IMR-90 (cell line): ENCODE measurements at regions not wholly inside any gene's neighbourhood (a gene's known extent, or its start where the extent isn't known, plus 50 kb on each side); places are given as distances from the start of the nearest gene placed in this dataset.

Source experiments
- ATAC-seq: fragments of 200-7000 bp; cut with Tn5 transposase; 2 replicates; pipeline ENCODE4 v1.9.1; 2020; ENCODE audit warnings: low read depth, mild to moderate bottlenecking, moderate library complexity
- BruUV-seq: library from RNA; stranded (reverse); fragments of 400-500 nt; replicated peaks from 2 replicates; lab custom pipeline; 2021; lab: Mats Ljungman, UMichigan
- CTCF ChIA-PET: fragments of 300-600 bp; formaldehyde crosslinking; extraction: SDS; loops from one replicate; lab custom pipeline; 2021; ENCODE audit warnings: antibody characterized with exemption; lab: Yijun Ruan, JAX
- POLR2A ChIA-PET: fragments of 300-600 bp; sonication (Branson Sonifier 250); formaldehyde crosslinking; loops from one replicate; lab custom pipeline; 2022; ENCODE audit warnings: antibody characterized with exemption; ENCODE audit not compliant: unreplicated experiment; lab: Charles Lee
- DNase-seq: peaks from one replicate; pipeline ENCODE4 v3.0.0; 2013
- H2AFZ ChIP-seq: replicated peaks from 2 replicates; pipeline ENCODE3; 2013; ENCODE audit warnings: low read length, mild to moderate bottlenecking; ENCODE audit not compliant: poor library complexity
- H2AK5ac ChIP-seq: 2 replicates; pipeline ENCODE4 v1.6.1; 2013; ENCODE audit warnings: low read depth, low read length, inconsistent platforms
- H2AK9ac ChIP-seq: replicated peaks from 2 replicates; pipeline ENCODE3; 2013; ENCODE audit warnings: mild to moderate bottlenecking, low read depth, low read length, moderate library complexity; ENCODE audit not compliant: poor library complexity
- H2BK120ac ChIP-seq: 2 replicates; pipeline ENCODE4 v1.6.1; 2013; ENCODE audit warnings: low read depth, low read length, inconsistent platforms
- H2BK15ac ChIP-seq: 3 replicates; pipeline ENCODE4 v1.6.1; 2013; ENCODE audit warnings: low read depth, low read length, inconsistent platforms
- H2BK20ac ChIP-seq: 2 replicates; pipeline ENCODE4 v1.6.1; 2013; ENCODE audit warnings: low read depth, mild to moderate bottlenecking, inconsistent platforms, low read length, moderate library complexity
- H2BK5ac ChIP-seq: 2 replicates; pipeline ENCODE4 v1.6.1; 2013; ENCODE audit warnings: mild to moderate bottlenecking, low read depth, low read length, inconsistent platforms; ENCODE audit not compliant: poor library complexity, severe bottlenecking
- H3K14ac ChIP-seq: replicated peaks from 2 replicates; pipeline ENCODE4 v1.6.1; 2013; ENCODE audit warnings: low read depth, low read length, inconsistent platforms
- H3K18ac ChIP-seq: 2 replicates; pipeline ENCODE4 v1.6.1; 2013; ENCODE audit warnings: low read depth, low read length, control low read depth
- H3K23ac ChIP-seq: 2 replicates; pipeline ENCODE4 v1.6.1; 2013; ENCODE audit warnings: low read depth, low read length, inconsistent platforms
- H3K27ac ChIP-seq: 2 replicates; pipeline ENCODE4 v1.5.1; 2013; ENCODE audit warnings: mild to moderate bottlenecking, control low read depth, low read length; ENCODE audit not compliant: insufficient read depth
- H3K27me3 ChIP-seq: 2 replicates; pipeline ENCODE4 v1.6.1; 2013; ENCODE audit warnings: low read length; ENCODE audit not compliant: control insufficient read depth, insufficient read depth
- H3K36me3 ChIP-seq: 2 replicates; pipeline ENCODE4 v1.6.1; 2013; ENCODE audit warnings: low read length, mixed read lengths; ENCODE audit not compliant: control insufficient read depth, insufficient read depth
- H3K4ac ChIP-seq: 2 replicates; pipeline ENCODE4 v1.6.1; 2013; ENCODE audit warnings: low read depth, low read length, inconsistent platforms
- H3K4me1 ChIP-seq: 2 replicates; pipeline ENCODE4 v1.6.1; 2013; ENCODE audit warnings: low read length, mixed read lengths; ENCODE audit not compliant: control insufficient read depth, insufficient read depth
- H3K4me2 ChIP-seq: 2 replicates; pipeline ENCODE4 v1.6.1; 2013; ENCODE audit warnings: low read depth, mild to moderate bottlenecking, control low read depth, low read length, moderate library complexity
- H3K4me3 ChIP-seq: 2 replicates; pipeline ENCODE4 v1.5.1; 2013; ENCODE audit warnings: low read depth, mild to moderate bottlenecking, control low read depth, low read length, moderate library complexity; ENCODE audit not compliant: insufficient read depth
- H3K56ac ChIP-seq: 2 replicates; pipeline ENCODE4 v1.6.1; 2013; ENCODE audit warnings: low read length, inconsistent platforms; ENCODE audit not compliant: insufficient read depth; ENCODE audit errors: extremely low read depth
- H3K79me1 ChIP-seq, 2 experiments: 2 replicates each; pipeline ENCODE4 v1.6.1; 2013; ENCODE audit warnings: low read length in 2 of 2, inconsistent platforms in 1 of 2, low read depth in 1 of 2
- H3K9ac ChIP-seq: 2 replicates; pipeline ENCODE4 v1.6.1; 2013; ENCODE audit warnings: low read depth, low read length, control low read depth
- H3K9me1 ChIP-seq: 2 replicates; pipeline ENCODE4 v1.6.1; 2013; ENCODE audit warnings: low read length, inconsistent platforms; ENCODE audit not compliant: insufficient read depth
- H3K9me3 ChIP-seq: 2 replicates; pipeline ENCODE4 v1.6.1; 2013; ENCODE audit warnings: low read length; ENCODE audit not compliant: control insufficient read depth, insufficient read depth
- H4K20me1 ChIP-seq: 2 replicates; pipeline ENCODE4 v1.6.1; 2013; ENCODE audit warnings: low read length, inconsistent platforms; ENCODE audit not compliant: insufficient read depth
- H4K5ac ChIP-seq: 2 replicates; pipeline ENCODE4 v1.6.1; 2013; ENCODE audit warnings: mild to moderate bottlenecking, low read depth, low read length, control low read depth
- H4K8ac ChIP-seq, 2 experiments: 2 replicates each; pipeline ENCODE4 v1.6.1; 2013; ENCODE audit warnings: low read depth in 2 of 2, low read length in 2 of 2, control low read depth in 1 of 2, inconsistent platforms in 1 of 2
- H4K91ac ChIP-seq: 2 replicates; pipeline ENCODE4 v1.6.1; 2013; ENCODE audit warnings: low read depth, low read length, inconsistent platforms; ENCODE audit not compliant: insufficient read depth
- BHLHE40 ChIP-seq: fragments of 150-350 bp; IDR thresholded peaks from 2 replicates; pipeline ENCODE4 v1.6.1; 2016; ENCODE audit warnings: mild to moderate bottlenecking, low read depth, low read length
- CHD1 ChIP-seq: IDR thresholded peaks from 2 replicates; pipeline ENCODE4 v1.6.1; 2012; ENCODE audit warnings: low read depth, low read length, improper control_type of control experiment
- FOS ChIP-seq: fragments of 150-350 bp; IDR thresholded peaks from 2 replicates; pipeline ENCODE4 v1.6.1; 2016; ENCODE audit warnings: low read depth, low read length
- MXI1 ChIP-seq: IDR thresholded peaks from 2 replicates; pipeline ENCODE4 v1.6.1; 2012; ENCODE audit warnings: low read depth, mild to moderate bottlenecking, low read length, moderate library complexity, borderline replicate concordance
- NFE2L2 ChIP-seq: fragments of 150-350 bp; IDR thresholded peaks from 2 replicates; pipeline ENCODE4 v1.6.1; 2016; ENCODE audit warnings: low read depth, mild to moderate bottlenecking, low read length
- RAD21 ChIP-seq: IDR thresholded peaks from 2 replicates; pipeline ENCODE4 v1.6.1; 2012; ENCODE audit warnings: low read length, improper control_type of control experiment
- RFX5 ChIP-seq: IDR thresholded peaks from 2 replicates; pipeline ENCODE4 v1.8.0; 2012; ENCODE audit warnings: low read depth, mild to moderate bottlenecking, low read length, moderate library complexity
- WGBS, 2 experiments: methylation state at CpG; one replicate each; pipeline versions ENCODE4 v1.1.5 to v1.1.7; 2013; ENCODE audit warnings: missing lambda C conversion rate in 2 of 2; ENCODE audit not compliant: insufficient read length in 1 of 2; ENCODE audit errors: extremely low coverage in 2 of 2; 5-methylcytosine and 5-hydroxymethylcytosine counted together
- dilution Hi-C: fragments of 300-500 bp; cut with HindIII; formaldehyde crosslinking; loops from one replicate; pipeline ENCODE4 v1.14.3; 2018; ENCODE audit warnings: low sequenced_read_pairs; ENCODE audit not compliant: unreplicated experiment
- in situ Hi-C: fragments of 300-500 bp; cut with MboI; formaldehyde crosslinking; loops from 3 replicates; pipeline ENCODE4 v1.14.3; 2019; ENCODE audit warnings: low sequenced_read_pairs, inconsistent platforms, mixed read lengths
- intact Hi-C: fragments of 100-400 bp; cut with micrococcal nuclease; formaldehyde crosslinking; loops from 2 replicates; pipeline ENCODE4 v1.10.0; 2022

- H4K20me1 ChIP-seq, result no peaks in the 10 kb centered on the region
- no peaks in the 10 kb centered on the region for H3K27me3 ChIP-seq
- no peak overlapping the region for H3K56ac ChIP-seq
- no peak overlapping the region for H3K27ac ChIP-seq
- no peak overlapping the region for H2BK120ac ChIP-seq
- 83% methylated on average over 2 of the region's 5 CpGs; no CpG with 5 or more reads in 1 of the 2 experiments for WGBS, 2 experiments
- no peak overlapping the region for H2BK5ac ChIP-seq
- dilution Hi-C loops, result no loop called here
- no peak overlapping the region for H3K4me3 ChIP-seq
- no peak overlapping the region for H3K14ac ChIP-seq
- H4K5ac ChIP-seq, result no peak overlapping the region
- H2AFZ ChIP-seq, result no peak overlapping the region
- H2AK9ac ChIP-seq, result no peak overlapping the region
- ChIA-PET POLR2A (no interaction called here), CTCF (no interaction called here)
- H2AK5ac ChIP-seq, result no peak overlapping the region
- H3K36me3 ChIP-seq, result no peaks in the 10 kb centered on the region
- no peak overlapping the region for H3K18ac ChIP-seq
- no peaks in the 10 kb centered on the region for H3K9me1 ChIP-seq
- ATAC-seq (no peak), DNase-seq (no peak)
- no peak overlapping the region for H2BK20ac ChIP-seq
- H4K91ac ChIP-seq, result no peak overlapping the region
- no peak overlapping the region for H2BK15ac ChIP-seq
- intact Hi-C loops, result no loop called here
- in situ Hi-C loops, result no loop called here
- H3K9ac ChIP-seq, result no peak overlapping the region
- no peak for TF ChIP-seq RFX5
- no peak for TF ChIP-seq NFE2L2
- no peak for TF ChIP-seq FOS
- TF ChIP-seq CHD1, result no peak
- no peak for TF ChIP-seq MXI1
- no peak for TF ChIP-seq RAD21
- no peak for TF ChIP-seq BHLHE40
- BruUV-seq, result no TSS peak
- no peak overlapping the region for H4K8ac ChIP-seq
- H3K4ac ChIP-seq, result no peak overlapping the region
- H3K23ac ChIP-seq, result no peak overlapping the region
- no peaks in the 10 kb centered on the region for H3K79me1 ChIP-seq
- no peaks in the 10 kb centered on the region for H3K4me1 ChIP-seq
- H3K4me2 ChIP-seq, result no peak overlapping the region
- no peaks in the 10 kb centered on the region for H3K9me3 ChIP-seq
Observed at GRCh38 chr15:26013981-26014380, 150.9 kb upstream of the ATP10A start.
